ENCODE measurements at regions not wholly inside any gene's neighbourhood (a gene's known extent, or its start where the extent isn't known, plus 50 kb on each side); places are given as distances from the start of the nearest gene placed in this dataset.

DNA sequence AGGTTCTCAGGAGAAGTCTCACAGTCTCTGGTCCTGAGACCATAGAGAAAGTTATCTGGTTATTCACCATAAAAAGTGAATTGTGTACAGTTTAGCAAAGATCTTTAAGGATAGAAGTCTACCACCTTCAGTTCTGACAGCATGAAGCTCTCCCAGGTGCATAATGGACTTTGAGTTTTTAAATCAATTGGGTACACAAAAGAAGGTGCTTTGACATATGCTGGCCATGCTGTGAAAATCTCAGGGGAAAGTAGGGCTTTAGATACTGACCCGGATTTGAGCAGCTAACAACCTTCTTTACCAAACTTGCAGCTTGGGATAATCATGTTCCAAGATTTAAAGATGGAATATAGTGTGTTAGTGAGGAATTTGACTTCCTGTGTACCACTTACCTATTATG, 264.2 kb downstream of the ZSWIM6 start:
- no peak for TF ChIP-seq ZNF274 (IDR thresholded peaks at IDR 0.05; ENCODE audit: low read depth, low read length)
- TF ChIP-seq YY1 (IDR thresholded peaks at IDR 0.05; ENCODE audit: insufficient read depth, insufficient read length): no peak

All from NT2/D1 (cell line).